WI38 (cell line): ENCODE measurements at regions not wholly inside any gene's neighbourhood (a gene's known extent, or its start where the extent isn't known, plus 50 kb on each side); places are given as distances from the start of the nearest gene placed in this dataset.

Experiments used
- H3K4me3 ChIP-seq: 2 replicates; pipeline ENCODE4 v1.5.1; 2011; ENCODE audit warnings: low read depth, mild to moderate bottlenecking, control low read depth, low read length
- CTCF ChIP-seq: IDR thresholded peaks from 2 replicates; pipeline ENCODE4 v1.5.1; 2012; ENCODE audit warnings: low read depth, mild to moderate bottlenecking, control low read depth, low read length

- H3K4me3 ChIP-seq: no peak overlapping the region
- TF ChIP-seq CTCF: no peak
These were observed 231.8 kb upstream of the GPRIN3 start for GRCh38 chr4:89539374-89539773.

GRCh38 chr4:89538886-89539285, 231.3 kb upstream of the GPRIN3 start:
- H3K4me3 ChIP-seq: no peak overlapping the region
- TF ChIP-seq CTCF: no peak

GRCh38 chr4:89538171-89538570, 230.6 kb upstream of the GPRIN3 start:
- H3K4me3 ChIP-seq: no peak overlapping the region
- TF ChIP-seq CTCF: no peak

- no peak for TF ChIP-seq CTCF
- H3K4me3 ChIP-seq: no peak overlapping the region
These were observed 229.7 kb upstream of the GPRIN3 start for GRCh38 chr4:89537281-89537680.

- TF ChIP-seq CTCF: no peak
- H3K4me3 ChIP-seq: no peak overlapping the region
These were observed 227.7 kb upstream of the GPRIN3 start for GRCh38 chr4:89535251-89535650.

GRCh38 chr4:89534356-89534755, 226.8 kb upstream of the GPRIN3 start:
- TF ChIP-seq CTCF: no peak
- H3K4me3 ChIP-seq: no peak overlapping the region

GRCh38 chr4:89531932-89532640, 224.5 kb upstream of the GPRIN3 start:
- no peak for TF ChIP-seq CTCF
- no peak overlapping the region for H3K4me3 ChIP-seq
